HepG2 (cell line): ENCODE measurements at regions not wholly inside any gene's neighbourhood (a gene's known extent, or its start where the extent isn't known, plus 50 kb on each side); places are given as distances from the start of the nearest gene placed in this dataset.

Experiments
- ARNT ChIP-seq: fragments of 450-650 bp; IDR thresholded peaks from 2 replicates; pipeline ENCODE4 v1.6.1; 2017
- ATRX ChIP-seq: sonication (generic); formaldehyde crosslinking; IDR thresholded peaks from 2 replicates; pipeline ENCODE4 v1.4.0; 2020; ENCODE audit warnings: missing genetic modification reagents, borderline replicate concordance
- ELK4 ChIP-seq: sonication (generic); formaldehyde crosslinking; IDR thresholded peaks from 2 replicates; pipeline ENCODE4 v1.9.0; 2021; ENCODE audit warnings: missing genetic modification reagents, borderline replicate concordance
- HNRNPL ChIP-seq: fragments of 200-400 bp; formaldehyde crosslinking; IDR thresholded peaks from 2 replicates; pipeline ENCODE4 v1.6.1; 2017; ENCODE audit warnings: mild to moderate bottlenecking, low read depth, low read length
- KIAA2018 ChIP-seq: sonication (generic); formaldehyde crosslinking; IDR thresholded peaks from 2 replicates; pipeline ENCODE4 v1.5.0; 2020; ENCODE audit warnings: mild to moderate bottlenecking, missing genetic modification reagents, borderline replicate concordance
- KLF6 ChIP-seq: IDR thresholded peaks from 2 replicates; pipeline ENCODE4 v1.8.0; 2016; ENCODE audit warnings: missing biosample characterization, missing genetic modification reagents
- MAX ChIP-seq: IDR thresholded peaks from 2 replicates; pipeline ENCODE4 v1.6.1; 2012; ENCODE audit warnings: inconsistent platforms
- NFYC ChIP-seq: IDR thresholded peaks from 2 replicates; pipeline ENCODE4 v1.6.1; 2016; ENCODE audit warnings: missing genetic modification reagents, missing compliant biosample characterization
- SNAPC4 ChIP-seq: sonication (generic); formaldehyde crosslinking; IDR thresholded peaks from 2 replicates; pipeline ENCODE4 v1.4.0; 2020; ENCODE audit warnings: mild to moderate bottlenecking, missing genetic modification reagents
- THYN1 ChIP-seq: sonication (generic); formaldehyde crosslinking; IDR thresholded peaks from 2 replicates; pipeline ENCODE4 v1.8.1; 2023; ENCODE audit warnings: low read depth, mild to moderate bottlenecking, moderate library complexity, missing genetic modification reagents, borderline replicate concordance
- TRIM24 ChIP-seq: sonication (generic); formaldehyde crosslinking; IDR thresholded peaks from 2 replicates; pipeline ENCODE4 v1.8.0; 2022; ENCODE audit warnings: mild to moderate bottlenecking, missing genetic modification reagents
- YEATS2 ChIP-seq: sonication (generic); formaldehyde crosslinking; IDR thresholded peaks from 2 replicates; pipeline ENCODE4 v1.4.0; 2020; ENCODE audit warnings: missing genetic modification reagents, borderline replicate concordance
- ZNF24 ChIP-seq: fragments of 450-650 bp; IDR thresholded peaks from 2 replicates; pipeline ENCODE4 v1.6.1; 2017; ENCODE audit warnings: antibody characterized with exemption, mild to moderate bottlenecking
- ZNF569 ChIP-seq: sonication (generic); formaldehyde crosslinking; IDR thresholded peaks from 2 replicates; pipeline ENCODE4 v1.5.0; 2020; ENCODE audit warnings: mild to moderate bottlenecking, missing genetic modification reagents, moderate library complexity, borderline replicate concordance
- ZSCAN29 ChIP-seq: sonication (generic); formaldehyde crosslinking; conservative IDR thresholded peaks from 2 replicates; pipeline ENCODE4 v1.4.0; 2020; ENCODE audit warnings: mild to moderate bottlenecking, missing genetic modification reagents
- ZSCAN31 ChIP-seq: sonication (generic); formaldehyde crosslinking; IDR thresholded peaks from 2 replicates; pipeline ENCODE4 v1.5.0; 2020; ENCODE audit warnings: low read depth, mild to moderate bottlenecking, missing genetic modification reagents

GRCh38 chr14:80003138-80003537 is 208.2 kb downstream of the DIO2 start (continued):
- no peak for TF ChIP-seq KIAA2018
- no peak for TF ChIP-seq ARNT
- no peak for TF ChIP-seq ATRX (CRISPR knock-in tag)
- TF ChIP-seq THYN1 (CRISPR knock-in tag) = no peak
- TF ChIP-seq KLF6 (CRISPR knock-in tag) = no peak
- TF ChIP-seq ZNF24 = no peak
- TF ChIP-seq TRIM24 (CRISPR knock-in tag) = no peak
- TF ChIP-seq YEATS2 = no peak
- no peak for TF ChIP-seq ELK4 (CRISPR knock-in tag)
- no peak for TF ChIP-seq NFYC (CRISPR knock-in tag)
- TF ChIP-seq SNAPC4 (CRISPR knock-in tag) = no peak
- TF ChIP-seq ZSCAN29 = no peak
- no peak for TF ChIP-seq MAX
- TF ChIP-seq ZNF569 (CRISPR knock-in tag) = no peak
- TF ChIP-seq HNRNPL = no peak
- no peak for TF ChIP-seq ZSCAN31 (CRISPR knock-in tag)
